ENCODE measurements at regions not wholly inside any gene's neighbourhood (a gene's known extent, or its start where the extent isn't known, plus 50 kb on each side); places are given as distances from the start of the nearest gene placed in this dataset.
A peak's percentile ranks its signal among the peaks of the same experiment; 100 is the strongest.

- no peaks in the 10 kb centered on the region for H4K20me1 ChIP-seq (ENCODE audit: low read depth, low read length)
- no peaks in the 10 kb centered on the region for H3K79me2 ChIP-seq (ENCODE audit: insufficient read depth, low read length)
- peak overlapping the region; percentile 32 for H2AFZ ChIP-seq (ENCODE audit: low read depth, low read length, severe bottlenecking)
- H3K36me3 ChIP-seq (ENCODE audit: low read length), result no peaks in the 10 kb centered on the region
- H3K4me2 ChIP-seq (ENCODE audit: low read depth, low read length, poor library complexity, severe bottlenecking), result peak overlapping the region; percentile 26
- H3F3A ChIP-seq (ENCODE audit: insufficient read depth), result no peaks in the 10 kb centered on the region
- H3K27me3 ChIP-seq (ENCODE audit: low read length), result no peaks in the 10 kb centered on the region
- no peak overlapping the region for H3K27ac ChIP-seq (ENCODE audit: low read depth, low read length)
- H3K9me3 ChIP-seq (ENCODE audit: insufficient read depth, low read length), result 0 out of 2 replicates have a peak, but pooled peaks cover under 1% of the 10 kb centered on the region
- H3K9ac ChIP-seq (ENCODE audit: low read length), result no peak overlapping the region
- no peaks in the 10 kb centered on the region for H3K9me2 ChIP-seq (replicated peaks; ENCODE audit: insufficient read depth, low read length)
- TF ChIP-seq EZH2phosphoT487 (conservative IDR thresholded peaks at IDR 0.05; ENCODE audit: low read length), result no peak
- TF ChIP-seq, protein P1, sequence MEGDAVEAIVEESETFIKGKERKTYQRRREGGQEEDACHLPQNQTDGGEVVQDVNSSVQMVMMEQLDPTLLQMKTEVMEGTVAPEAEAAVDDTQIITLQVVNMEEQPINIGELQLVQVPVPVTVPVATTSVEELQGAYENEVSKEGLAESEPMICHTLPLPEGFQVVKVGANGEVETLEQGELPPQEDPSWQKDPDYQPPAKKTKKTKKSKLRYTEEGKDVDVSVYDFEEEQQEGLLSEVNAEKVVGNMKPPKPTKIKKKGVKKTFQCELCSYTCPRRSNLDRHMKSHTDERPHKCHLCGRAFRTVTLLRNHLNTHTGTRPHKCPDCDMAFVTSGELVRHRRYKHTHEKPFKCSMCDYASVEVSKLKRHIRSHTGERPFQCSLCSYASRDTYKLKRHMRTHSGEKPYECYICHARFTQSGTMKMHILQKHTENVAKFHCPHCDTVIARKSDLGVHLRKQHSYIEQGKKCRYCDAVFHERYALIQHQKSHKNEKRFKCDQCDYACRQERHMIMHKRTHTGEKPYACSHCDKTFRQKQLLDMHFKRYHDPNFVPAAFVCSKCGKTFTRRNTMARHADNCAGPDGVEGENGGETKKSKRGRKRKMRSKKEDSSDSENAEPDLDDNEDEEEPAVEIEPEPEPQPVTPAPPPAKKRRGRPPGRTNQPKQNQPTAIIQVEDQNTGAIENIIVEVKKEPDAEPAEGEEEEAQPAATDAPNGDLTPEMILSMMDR (IDR thresholded peaks at IDR 0.05; ENCODE audit: insufficient read depth, low read length, poor library complexity, severe bottlenecking), result no peak
- no peak overlapping the region for H3K4me3 ChIP-seq (ENCODE audit: insufficient read depth, low read length, poor library complexity, severe bottlenecking)
Observed at GRCh38 chr21:28177124-28177523, 815.6 kb downstream of the LTN1 start.

GRCh38 chr21:28174701-28175100 lies 818.0 kb downstream of the LTN1 start:
- H3K9ac ChIP-seq (ENCODE audit: low read length), result no peak overlapping the region
- no peaks in the 10 kb centered on the region for H3K9me3 ChIP-seq (ENCODE audit: insufficient read depth, low read length)
- no peak for TF ChIP-seq EZH2phosphoT487 (conservative IDR thresholded peaks at IDR 0.05; ENCODE audit: low read length)
- TF ChIP-seq, protein P1 (IDR thresholded peaks at IDR 0.05; ENCODE audit: insufficient read depth, low read length, poor library complexity, severe bottlenecking), result no peak
- no peak overlapping the region for H3K4me2 ChIP-seq (ENCODE audit: low read depth, low read length, poor library complexity, severe bottlenecking)
- no peak overlapping the region for H2AFZ ChIP-seq (ENCODE audit: low read depth, low read length, severe bottlenecking)
- no peaks in the 10 kb centered on the region for H4K20me1 ChIP-seq (ENCODE audit: low read depth, low read length)
- H3K79me2 ChIP-seq (ENCODE audit: insufficient read depth, low read length), result no peaks in the 10 kb centered on the region
- H3K9me2 ChIP-seq (replicated peaks; ENCODE audit: insufficient read depth, low read length), result no peaks in the 10 kb centered on the region
- no peaks in the 10 kb centered on the region for H3K27me3 ChIP-seq (ENCODE audit: low read length)
- no peaks in the 10 kb centered on the region for H3F3A ChIP-seq (ENCODE audit: insufficient read depth)
- no peak overlapping the region for H3K27ac ChIP-seq (ENCODE audit: low read depth, low read length)
- no peak overlapping the region for H3K4me3 ChIP-seq (ENCODE audit: insufficient read depth, low read length, poor library complexity, severe bottlenecking)
- no peaks in the 10 kb centered on the region for H3K36me3 ChIP-seq (ENCODE audit: low read length)

GRCh38 chr21:28174006-28174405 lies 818.7 kb downstream of the LTN1 start:
- H3K4me3 ChIP-seq (ENCODE audit: insufficient read depth, low read length, poor library complexity, severe bottlenecking), result no peak overlapping the region
- H3K4me2 ChIP-seq (ENCODE audit: low read depth, low read length, poor library complexity, severe bottlenecking), result no peak overlapping the region
- H3K9me2 ChIP-seq (replicated peaks; ENCODE audit: insufficient read depth, low read length), result no peaks in the 10 kb centered on the region

More at GRCh38 chr21:28174006-28174405, 818.7 kb downstream of the LTN1 start:
- no peak overlapping the region for H2AFZ ChIP-seq (ENCODE audit: low read depth, low read length, severe bottlenecking)
- no peaks in the 10 kb centered on the region for H3K36me3 ChIP-seq (ENCODE audit: low read length)
- TF ChIP-seq, protein P1 (IDR thresholded peaks at IDR 0.05; ENCODE audit: insufficient read depth, low read length, poor library complexity, severe bottlenecking), result no peak
- TF ChIP-seq EZH2phosphoT487 (conservative IDR thresholded peaks at IDR 0.05; ENCODE audit: low read length), result no peak
- no peaks in the 10 kb centered on the region for H3K79me2 ChIP-seq (ENCODE audit: insufficient read depth, low read length)
- H3K27me3 ChIP-seq (ENCODE audit: low read length), result no peaks in the 10 kb centered on the region
- no peaks in the 10 kb centered on the region for H3K9me3 ChIP-seq (ENCODE audit: insufficient read depth, low read length)
- H3K9ac ChIP-seq (ENCODE audit: low read length), result no peak overlapping the region
- no peaks in the 10 kb centered on the region for H4K20me1 ChIP-seq (ENCODE audit: low read depth, low read length)
- H3F3A ChIP-seq (ENCODE audit: insufficient read depth), result no peaks in the 10 kb centered on the region
- no peak overlapping the region for H3K27ac ChIP-seq (ENCODE audit: low read depth, low read length)
